PFSK-1 (cell line): ENCODE measurements at regions not wholly inside any gene's neighbourhood (a gene's known extent, or its start where the extent isn't known, plus 50 kb on each side); places are given as distances from the start of the nearest gene placed in this dataset.

Experiments
- FOXP2 ChIP-seq: optimal IDR thresholded peaks from 2 replicates; pipeline ENCODE3; 2011; ENCODE audit warnings: borderline replicate concordance, control low read depth, inconsistent platforms; ENCODE audit not compliant: insufficient read depth; ENCODE audit errors: extremely low read length, extremely low read depth
- POLR2AphosphoS5 ChIP-seq: IDR thresholded peaks from 2 replicates; pipeline ENCODE4 v1.6.1; 2012; ENCODE audit warnings: low read depth, mild to moderate bottlenecking, control low read depth, low read length, moderate library complexity
- SIN3A ChIP-seq: IDR thresholded peaks from 2 replicates; pipeline ENCODE4 v1.6.1; 2012; ENCODE audit warnings: mild to moderate bottlenecking, low read length, moderate library complexity, borderline replicate concordance; ENCODE audit not compliant: insufficient read depth
- TAF1 ChIP-seq: IDR thresholded peaks from 2 replicates; pipeline ENCODE4 v1.6.1; 2012; ENCODE audit warnings: low read length, control low read depth, borderline replicate concordance; ENCODE audit not compliant: insufficient read depth
- TF ChIP-seq, protein P1 (sequence below), 2 experiments: IDR thresholded peaks; 2 replicates each; pipeline versions ENCODE4 v1.6.1 to v1.8.0; 2011 to 2012; ENCODE audit warnings: low read depth in 2 of 2, low read length in 2 of 2, control low read depth in 1 of 2, inconsistent platforms in 1 of 2, mild to moderate bottlenecking in 1 of 2, moderate library complexity in 1 of 2; ENCODE audit not compliant: insufficient read depth in 1 of 2

- no peak for TF ChIP-seq SIN3A
- no peak for TF ChIP-seq POLR2AphosphoS5
- TF ChIP-seq, protein P1, sequence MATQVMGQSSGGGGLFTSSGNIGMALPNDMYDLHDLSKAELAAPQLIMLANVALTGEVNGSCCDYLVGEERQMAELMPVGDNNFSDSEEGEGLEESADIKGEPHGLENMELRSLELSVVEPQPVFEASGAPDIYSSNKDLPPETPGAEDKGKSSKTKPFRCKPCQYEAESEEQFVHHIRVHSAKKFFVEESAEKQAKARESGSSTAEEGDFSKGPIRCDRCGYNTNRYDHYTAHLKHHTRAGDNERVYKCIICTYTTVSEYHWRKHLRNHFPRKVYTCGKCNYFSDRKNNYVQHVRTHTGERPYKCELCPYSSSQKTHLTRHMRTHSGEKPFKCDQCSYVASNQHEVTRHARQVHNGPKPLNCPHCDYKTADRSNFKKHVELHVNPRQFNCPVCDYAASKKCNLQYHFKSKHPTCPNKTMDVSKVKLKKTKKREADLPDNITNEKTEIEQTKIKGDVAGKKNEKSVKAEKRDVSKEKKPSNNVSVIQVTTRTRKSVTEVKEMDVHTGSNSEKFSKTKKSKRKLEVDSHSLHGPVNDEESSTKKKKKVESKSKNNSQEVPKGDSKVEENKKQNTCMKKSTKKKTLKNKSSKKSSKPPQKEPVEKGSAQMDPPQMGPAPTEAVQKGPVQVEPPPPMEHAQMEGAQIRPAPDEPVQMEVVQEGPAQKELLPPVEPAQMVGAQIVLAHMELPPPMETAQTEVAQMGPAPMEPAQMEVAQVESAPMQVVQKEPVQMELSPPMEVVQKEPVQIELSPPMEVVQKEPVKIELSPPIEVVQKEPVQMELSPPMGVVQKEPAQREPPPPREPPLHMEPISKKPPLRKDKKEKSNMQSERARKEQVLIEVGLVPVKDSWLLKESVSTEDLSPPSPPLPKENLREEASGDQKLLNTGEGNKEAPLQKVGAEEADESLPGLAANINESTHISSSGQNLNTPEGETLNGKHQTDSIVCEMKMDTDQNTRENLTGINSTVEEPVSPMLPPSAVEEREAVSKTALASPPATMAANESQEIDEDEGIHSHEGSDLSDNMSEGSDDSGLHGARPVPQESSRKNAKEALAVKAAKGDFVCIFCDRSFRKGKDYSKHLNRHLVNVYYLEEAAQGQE (IDR thresholded peaks at IDR 0.05; ENCODE audit: insufficient read depth in 1 of 2, low read depth in 2 of 2, low read length in 2 of 2): no peak
- no peak for TF ChIP-seq FOXP2
- no peak for TF ChIP-seq TAF1
Measured at GRCh38 chr16:73846007-73846330, 450.6 kb upstream of the PSMD7 start.

DNA sequence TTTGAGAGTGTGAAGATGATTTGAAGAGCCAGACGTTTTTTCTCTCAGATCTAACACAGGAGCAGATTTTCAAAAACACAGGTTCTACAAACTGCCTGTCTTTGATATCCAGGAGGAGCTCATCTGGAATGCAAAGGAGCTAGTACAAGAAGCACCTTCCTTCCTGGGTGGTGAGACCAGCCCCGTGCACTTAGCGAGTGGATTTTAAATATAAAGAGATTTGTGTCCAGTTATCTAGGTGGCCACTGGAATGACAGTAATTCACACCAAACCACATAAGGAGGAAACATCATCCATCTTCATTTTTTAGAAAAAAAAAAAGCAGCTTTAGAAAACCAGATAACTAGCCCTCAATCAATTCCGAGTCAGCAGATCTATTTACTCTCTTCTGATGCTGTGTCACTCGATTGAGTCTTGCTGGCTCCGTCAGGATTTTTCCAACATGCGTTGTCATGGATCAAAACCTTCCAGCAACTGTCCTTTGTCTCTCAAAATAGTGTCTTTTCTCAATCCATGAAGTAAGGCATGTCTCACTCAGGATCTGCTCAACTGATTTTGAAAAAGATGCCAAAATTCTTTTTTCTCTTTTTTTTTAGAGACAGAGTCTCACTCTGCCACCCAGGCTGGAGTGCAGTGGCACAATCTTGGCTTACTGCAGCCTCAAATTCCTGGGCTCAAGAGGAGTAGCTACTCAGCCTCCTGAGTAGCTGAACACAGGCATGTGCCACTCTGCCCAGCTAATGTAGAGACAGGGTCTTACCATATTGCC lies 451.2 kb upstream of the PSMD7 start:
- TF ChIP-seq FOXP2 (no peak), POLR2AphosphoS5 (no peak)
- TF ChIP-seq, protein P1 (IDR thresholded peaks at IDR 0.05; ENCODE audit: insufficient read depth in 1 of 2, low read depth in 2 of 2, low read length in 2 of 2): no peak

DNA sequence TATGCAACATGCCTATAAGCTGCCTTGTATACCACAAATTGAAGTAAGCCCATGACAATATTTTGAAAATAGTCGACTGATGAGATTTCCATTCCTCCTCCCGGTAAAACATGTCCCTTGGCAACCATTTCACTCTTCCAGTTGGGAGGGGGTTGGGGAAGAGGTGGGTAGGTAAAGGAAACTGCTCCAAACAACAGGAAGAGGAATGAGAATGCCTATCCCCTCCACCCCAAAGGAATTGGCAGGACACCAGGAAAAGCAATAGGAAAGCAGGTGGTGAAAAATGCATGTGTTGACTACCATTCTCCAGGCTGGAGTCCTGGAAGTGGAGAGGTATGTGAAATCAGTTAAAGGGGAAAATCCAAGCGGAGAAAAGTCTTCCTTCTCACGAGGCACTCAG lies 455.9 kb upstream of the PSMD7 start:
- TF ChIP-seq, protein P1 (IDR thresholded peaks at IDR 0.05; ENCODE audit: insufficient read depth in 1 of 2, low read depth in 2 of 2, low read length in 2 of 2): no peak
- TF ChIP-seq SIN3A (no peak), FOXP2 (no peak), POLR2AphosphoS5 (no peak)

DNA sequence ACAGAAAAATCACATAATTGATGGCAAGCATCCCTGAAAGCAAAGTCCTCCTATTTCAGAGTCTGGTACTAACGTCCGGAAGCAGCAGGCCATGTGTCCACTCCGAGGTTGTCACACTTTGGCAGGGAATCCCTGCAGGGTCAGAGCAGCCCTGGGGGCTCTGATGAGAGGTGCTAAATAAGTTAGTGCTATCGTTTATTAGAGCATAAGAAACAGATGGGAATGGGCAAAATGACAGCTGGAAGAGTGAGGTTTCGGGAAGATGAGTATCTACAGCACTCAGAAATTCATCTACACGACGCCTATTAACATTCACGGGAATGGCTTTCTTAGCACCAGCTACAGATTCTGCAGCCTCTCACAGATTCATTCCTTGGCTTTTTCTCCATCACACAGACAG lies 465.4 kb upstream of the PSMD7 start:
- no peak for TF ChIP-seq POLR2AphosphoS5
- no peak for TF ChIP-seq FOXP2
- no peak for TF ChIP-seq SIN3A
- TF ChIP-seq TAF1: no peak
- TF ChIP-seq, protein P1 (IDR thresholded peaks at IDR 0.05; ENCODE audit: insufficient read depth in 1 of 2, low read depth in 2 of 2, low read length in 2 of 2): no peak

GRCh38 chr16:73823205-73823849 lies 473.3 kb upstream of the PSMD7 start:
- TF ChIP-seq FOXP2: no peak
- no peak for TF ChIP-seq TAF1
- TF ChIP-seq POLR2AphosphoS5: no peak
- no peak for TF ChIP-seq SIN3A
- TF ChIP-seq, protein P1 (IDR thresholded peaks at IDR 0.05; ENCODE audit: insufficient read depth in 1 of 2, low read depth in 2 of 2, low read length in 2 of 2): no peak
